ENCODE measurements at regions not wholly inside any gene's neighbourhood (a gene's known extent, or its start where the extent isn't known, plus 50 kb on each side); places are given as distances from the start of the nearest gene placed in this dataset.

- H3K9me3 ChIP-seq (replicated peaks; ENCODE audit: control insufficient read depth, insufficient read depth, low read length), result no peaks in the 10 kb centered on the region
- POLR2A ChIA-PET, result no interaction called here
- FAIRE-seq (no peak), DNase-seq (ENCODE audit: low read depth, low spot score) (no peak)
- intact Hi-C loops (cut with micrococcal nuclease), result no loop called here
- H3K4me1 ChIP-seq (ENCODE audit: control insufficient read depth, extremely low read depth, insufficient read depth, low read length), result no peaks in the 10 kb centered on the region
- H3K9ac ChIP-seq (replicated peaks; ENCODE audit: extremely low read depth, insufficient read depth, low read length), result no peak overlapping the region
- dilution Hi-C loops (cut with MboI; ENCODE audit: extremely low pct_ligation_motif_present, low sequenced_read_pairs), result no loop called here
- H3K4me2 ChIP-seq (ENCODE audit: insufficient read depth, low read length), result no peak overlapping the region
- H3K27me3 ChIP-seq (ENCODE audit: control insufficient read depth in 2 of 2, insufficient read depth in 2 of 2, low read length in 2 of 2), result no peaks in the 10 kb centered on the region
- H4K20me1 ChIP-seq (replicated peaks; ENCODE audit: control insufficient read depth, extremely low read depth, insufficient read depth, low read length), result no peaks in the 10 kb centered on the region
- H3K9me1 ChIP-seq (replicated peaks; ENCODE audit: control insufficient read depth, extremely low read depth, insufficient read depth, low read length), result no peaks in the 10 kb centered on the region
- H3K27ac ChIP-seq (ENCODE audit: insufficient read depth, low read depth, low read length), result no peak overlapping the region
- TF ChIP-seq POLR2AphosphoS5 (IDR thresholded peaks at IDR 0.05; ENCODE audit: insufficient read depth, low read depth, low read length) (no peak), JUN (IDR thresholded peaks at IDR 0.05; ENCODE audit: borderline replicate concordance, insufficient read depth, insufficient read length, low read depth) (no peak), FOS (IDR thresholded peaks at IDR 0.05; ENCODE audit: borderline replicate concordance, insufficient read depth, low read length) (no peak), POLR2A (IDR thresholded peaks at IDR 0.05; ENCODE audit: low read depth, low read length) (no peak), CTCF (IDR thresholded peaks at IDR 0.05; ENCODE audit: extremely low read depth in 1 of 2, insufficient read depth in 1 of 2, low read depth in 1 of 2, low read length in 2 of 2) (no peak), MAX (IDR thresholded peaks at IDR 0.05; ENCODE audit: insufficient read depth, insufficient read length) (no peak), GATA2 (IDR thresholded peaks at IDR 0.05; ENCODE audit: insufficient read depth, insufficient read length, low read depth, low read length) (no peak), EZH2 (IDR thresholded peaks at IDR 0.05; ENCODE audit: borderline replicate concordance, low read depth, low read length, severe bottlenecking) (no peak), MYC (IDR thresholded peaks at IDR 0.05; ENCODE audit: low read depth, low read length) (no peak)
- CTCF ChIA-PET, result no interaction called here
- H3K36me3 ChIP-seq (ENCODE audit: control insufficient read depth in 2 of 2, extremely low read depth in 1 of 2, insufficient read depth in 2 of 2, low read length in 2 of 2), result no peaks in the 10 kb centered on the region
- no peaks in the 10 kb centered on the region for H3K79me2 ChIP-seq (ENCODE audit: control insufficient read depth, insufficient read depth, low read length)
- H2AFZ ChIP-seq (ENCODE audit: low read depth, low read length), result no peak overlapping the region
- BruUV-seq (replicated peaks), result no TSS peak
- no peak overlapping the region for H3K4me3 ChIP-seq (replicated peaks in 1 of 3; ENCODE audit: insufficient read depth in 1 of 3, low read depth in 1 of 3, low read length in 3 of 3)
Measured at GRCh38 chr4:20348411-20348810, 96.7 kb downstream of the SLIT2 start.

Data from endothelial cell of umbilical vein (primary cell).